ENCODE measurements at regions not wholly inside any gene's neighbourhood (a gene's known extent, or its start where the extent isn't known, plus 50 kb on each side); places are given as distances from the start of the nearest gene placed in this dataset.

DNA sequence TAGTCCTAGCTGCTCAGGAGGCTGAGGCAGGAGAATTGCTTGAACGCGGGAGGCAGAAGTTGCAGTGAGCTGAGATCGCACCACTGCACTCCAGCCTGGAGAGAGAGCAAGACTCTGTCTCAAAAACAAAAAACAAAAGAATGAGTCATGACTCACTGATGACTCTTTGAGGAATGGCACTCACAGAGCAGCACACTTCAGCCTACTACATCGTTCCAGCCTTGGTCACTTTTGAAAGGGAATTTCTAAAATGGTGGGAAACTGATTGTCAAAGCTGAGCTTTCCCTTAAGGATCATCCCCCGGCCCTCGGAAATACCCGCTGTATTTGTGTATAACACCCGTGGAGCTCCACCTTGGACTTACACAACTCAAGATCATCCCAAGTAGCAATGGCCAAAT lies 217.3 kb upstream of the HS6ST1 start:
- no peaks in the 10 kb centered on the region for H3K27me3 ChIP-seq (ENCODE audit: insufficient read depth)
- ChIA-PET POLR2A (no interaction called here), CTCF (interaction anchor here (1.1 kb wide), 1 partner anchor 12 kb away, joined by 3 read pairs; no protein-coding TSS in a partner anchor)
- H2AFZ ChIP-seq (ENCODE audit: low read depth), result no peak overlapping the region
- no peaks in the 10 kb centered on the region for H3F3A ChIP-seq (replicated peaks; ENCODE audit: insufficient read depth)
- H3K36me3 ChIP-seq (replicated peaks in 1 of 2; ENCODE audit: control insufficient read depth in 1 of 2, insufficient read depth in 2 of 2, low read length in 1 of 2), result no peaks in the 10 kb centered on the region
- no peak overlapping the region for H3K27ac ChIP-seq (ENCODE audit: low read depth in 2 of 2, low read length in 1 of 2)
- DNase-seq, result no peak
- H3K9ac ChIP-seq, result no peak overlapping the region
- H3K4me3 ChIP-seq (ENCODE audit: low read depth in 2 of 2, low read length in 1 of 2), result no peak overlapping the region
- no peaks in the 10 kb centered on the region for H4K20me1 ChIP-seq (ENCODE audit: insufficient read depth)
- no peaks in the 10 kb centered on the region for H3K79me2 ChIP-seq (ENCODE audit: insufficient read depth)
- 66% methylated on average over 8 of the region's 8 CpGs for WGBS (ENCODE audit: low lambda C conversion rate)
- no peaks in the 10 kb centered on the region for H3K9me2 ChIP-seq
- no peaks in the 10 kb centered on the region for H3K4me1 ChIP-seq (ENCODE audit: control insufficient read depth in 1 of 2, insufficient read depth in 2 of 2, low read depth in 1 of 2, low read length in 1 of 2)
- H3K9me3 ChIP-seq, result no peaks in the 10 kb centered on the region
- TF ChIP-seq MXI1 (IDR thresholded peaks at IDR 0.05; ENCODE audit: low read depth, low read length) (no peak), RXRA (IDR thresholded peaks at IDR 0.05; ENCODE audit: borderline replicate concordance, low read depth) (no peak)
- TF ChIP-seq, protein P1, sequence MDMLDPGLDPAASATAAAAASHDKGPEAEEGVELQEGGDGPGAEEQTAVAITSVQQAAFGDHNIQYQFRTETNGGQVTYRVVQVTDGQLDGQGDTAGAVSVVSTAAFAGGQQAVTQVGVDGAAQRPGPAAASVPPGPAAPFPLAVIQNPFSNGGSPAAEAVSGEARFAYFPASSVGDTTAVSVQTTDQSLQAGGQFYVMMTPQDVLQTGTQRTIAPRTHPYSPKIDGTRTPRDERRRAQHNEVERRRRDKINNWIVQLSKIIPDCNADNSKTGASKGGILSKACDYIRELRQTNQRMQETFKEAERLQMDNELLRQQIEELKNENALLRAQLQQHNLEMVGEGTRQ (IDR thresholded peaks at IDR 0.05; ENCODE audit: borderline replicate concordance, low read depth, low read length), result no peak
- H3K4me2 ChIP-seq, result no peak overlapping the region

DNA sequence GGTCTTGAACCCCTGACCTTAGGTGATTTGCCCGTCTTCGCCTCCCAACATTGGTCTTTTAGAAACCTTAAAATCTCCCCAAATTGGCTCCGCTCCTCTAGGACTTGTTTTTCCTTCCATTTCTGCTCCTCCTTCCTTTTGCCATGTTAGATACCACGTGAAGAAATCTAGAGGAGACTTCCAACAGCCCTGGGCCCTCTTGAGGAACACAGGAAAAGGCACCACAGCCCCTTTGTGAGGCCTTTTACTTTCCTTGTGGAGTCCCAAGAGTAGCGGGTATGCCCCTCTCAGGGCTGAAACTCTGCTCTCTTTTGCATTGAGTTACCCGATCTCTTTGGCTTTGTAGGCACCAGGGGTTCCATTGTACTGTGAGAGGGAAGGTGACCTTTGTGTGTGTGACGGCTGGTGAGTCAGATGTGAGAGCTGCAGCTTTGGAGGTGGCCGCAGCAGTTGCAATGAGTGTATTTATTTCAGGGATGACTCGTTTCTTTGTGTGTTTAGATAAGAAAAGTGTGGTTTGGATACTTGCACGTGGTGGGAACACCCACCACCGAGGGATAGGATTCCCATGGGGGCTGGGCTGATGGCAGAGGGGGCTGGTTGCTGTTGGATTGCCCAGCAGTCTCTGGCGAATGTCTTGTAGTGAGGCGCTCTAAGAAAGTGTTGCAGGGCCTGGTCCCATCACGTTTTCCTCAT lies 218.4 kb upstream of the HS6ST1 start:
- DNase-seq, result no peak
- Histone ChIP-seq H3K4me1 (ENCODE audit: control insufficient read depth in 1 of 2, insufficient read depth in 2 of 2, low read depth in 1 of 2, low read length in 1 of 2) (no peaks in the 10 kb centered on the region), H3K27ac (ENCODE audit: low read depth in 2 of 2, low read length in 1 of 2) (no peak overlapping the region), H3K9ac (no peak overlapping the region), H3K4me2 (no peak overlapping the region), H4K20me1 (ENCODE audit: insufficient read depth) (no peaks in the 10 kb centered on the region), H3K9me2 (no peaks in the 10 kb centered on the region), H3K79me2 (ENCODE audit: insufficient read depth) (no peaks in the 10 kb centered on the region), H3K36me3 (replicated peaks in 1 of 2; ENCODE audit: control insufficient read depth in 1 of 2, insufficient read depth in 2 of 2, low read length in 1 of 2) (no peaks in the 10 kb centered on the region), H2AFZ (ENCODE audit: low read depth) (no peak overlapping the region), H3K9me3 (no peaks in the 10 kb centered on the region), H3F3A (replicated peaks; ENCODE audit: insufficient read depth) (no peaks in the 10 kb centered on the region), H3K4me3 (ENCODE audit: low read depth in 2 of 2, low read length in 1 of 2) (no peak overlapping the region), H3K27me3 (ENCODE audit: insufficient read depth) (no peaks in the 10 kb centered on the region)
- ChIA-PET POLR2A (no interaction called here), CTCF (interaction anchor here (1.1 kb wide), 1 partner anchor 13 kb away, joined by 3 read pairs; no protein-coding TSS in a partner anchor)
- TF ChIP-seq FOXM1 (IDR thresholded peaks at IDR 0.05; ENCODE audit: low read depth) (no peak), POLR2AphosphoS5 (IDR thresholded peaks at IDR 0.05; ENCODE audit: low read depth, low read length) (no peak), SMC3 (IDR thresholded peaks at IDR 0.05; ENCODE audit: low read depth, low read length) (no peak), GATA2 (CRISPR knock-in tag; IDR thresholded peaks at IDR 0.05) (no peak), EP300 (IDR thresholded peaks at IDR 0.05; ENCODE audit: borderline replicate concordance in 1 of 2, low read depth in 1 of 2, low read length in 1 of 2) (no peak), MXI1 (IDR thresholded peaks at IDR 0.05; ENCODE audit: low read depth, low read length) (no peak)
- TF ChIP-seq, protein P2, sequence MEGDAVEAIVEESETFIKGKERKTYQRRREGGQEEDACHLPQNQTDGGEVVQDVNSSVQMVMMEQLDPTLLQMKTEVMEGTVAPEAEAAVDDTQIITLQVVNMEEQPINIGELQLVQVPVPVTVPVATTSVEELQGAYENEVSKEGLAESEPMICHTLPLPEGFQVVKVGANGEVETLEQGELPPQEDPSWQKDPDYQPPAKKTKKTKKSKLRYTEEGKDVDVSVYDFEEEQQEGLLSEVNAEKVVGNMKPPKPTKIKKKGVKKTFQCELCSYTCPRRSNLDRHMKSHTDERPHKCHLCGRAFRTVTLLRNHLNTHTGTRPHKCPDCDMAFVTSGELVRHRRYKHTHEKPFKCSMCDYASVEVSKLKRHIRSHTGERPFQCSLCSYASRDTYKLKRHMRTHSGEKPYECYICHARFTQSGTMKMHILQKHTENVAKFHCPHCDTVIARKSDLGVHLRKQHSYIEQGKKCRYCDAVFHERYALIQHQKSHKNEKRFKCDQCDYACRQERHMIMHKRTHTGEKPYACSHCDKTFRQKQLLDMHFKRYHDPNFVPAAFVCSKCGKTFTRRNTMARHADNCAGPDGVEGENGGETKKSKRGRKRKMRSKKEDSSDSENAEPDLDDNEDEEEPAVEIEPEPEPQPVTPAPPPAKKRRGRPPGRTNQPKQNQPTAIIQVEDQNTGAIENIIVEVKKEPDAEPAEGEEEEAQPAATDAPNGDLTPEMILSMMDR (IDR thresholded peaks at IDR 0.05), result no peak
- TF ChIP-seq, protein P3, sequence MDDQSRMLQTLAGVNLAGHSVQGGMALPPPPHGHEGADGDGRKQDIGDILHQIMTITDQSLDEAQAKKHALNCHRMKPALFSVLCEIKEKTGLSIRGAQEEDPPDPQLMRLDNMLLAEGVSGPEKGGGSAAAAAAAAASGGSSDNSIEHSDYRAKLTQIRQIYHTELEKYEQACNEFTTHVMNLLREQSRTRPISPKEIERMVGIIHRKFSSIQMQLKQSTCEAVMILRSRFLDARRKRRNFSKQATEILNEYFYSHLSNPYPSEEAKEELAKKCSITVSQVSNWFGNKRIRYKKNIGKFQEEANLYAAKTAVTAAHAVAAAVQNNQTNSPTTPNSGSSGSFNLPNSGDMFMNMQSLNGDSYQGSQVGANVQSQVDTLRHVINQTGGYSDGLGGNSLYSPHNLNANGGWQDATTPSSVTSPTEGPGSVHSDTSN (IDR thresholded peaks at IDR 0.05), result no peak
- TF ChIP-seq, protein P4, sequence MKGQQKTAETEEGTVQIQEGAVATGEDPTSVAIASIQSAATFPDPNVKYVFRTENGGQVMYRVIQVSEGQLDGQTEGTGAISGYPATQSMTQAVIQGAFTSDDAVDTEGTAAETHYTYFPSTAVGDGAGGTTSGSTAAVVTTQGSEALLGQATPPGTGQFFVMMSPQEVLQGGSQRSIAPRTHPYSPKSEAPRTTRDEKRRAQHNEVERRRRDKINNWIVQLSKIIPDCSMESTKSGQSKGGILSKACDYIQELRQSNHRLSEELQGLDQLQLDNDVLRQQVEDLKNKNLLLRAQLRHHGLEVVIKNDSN (IDR thresholded peaks at IDR 0.05; ENCODE audit: borderline replicate concordance, low read depth), result no peak
- 49% methylated on average over 14 of the region's 14 CpGs for WGBS (ENCODE audit: low lambda C conversion rate)

All from SK-N-SH (cell line).